Keratinocyte (primary cell): ENCODE measurements at regions not wholly inside any gene's neighbourhood (a gene's known extent, or its start where the extent isn't known, plus 50 kb on each side); places are given as distances from the start of the nearest gene placed in this dataset.
"Not testable (repeated sequence)": the region's sequence is repeated elsewhere in the genome, so short reads cannot be mapped to it uniquely, and the experiment has no call there.

Experiments used
- CTCF ChIP-seq, 3 experiments: IDR thresholded peaks in 1 of 3; conservative IDR thresholded peaks in 1 of 3; optimal IDR thresholded peaks in 1 of 3; 2 replicates in 2 of 3; 3 replicates in 1 of 3; pipeline versions ENCODE3 to v1.5.1; 2011; ENCODE audit warnings: low read length in 3 of 3, mild to moderate bottlenecking in 3 of 3, moderate library complexity in 2 of 3, control low read depth in 1 of 3, inconsistent platforms in 1 of 3; ENCODE audit not compliant: insufficient read depth in 2 of 3; ENCODE audit errors: extremely low read depth in 1 of 3
- EZH2 ChIP-seq: IDR thresholded peaks from one replicate; pipeline ENCODE4 v1.6.1; 2012; ENCODE audit warnings: inconsistent platforms, mild to moderate bottlenecking, low read length, moderate library complexity

GRCh38 chr4:3618341-3618740, 86.1 kb upstream of the LRPAP1 start:
- not testable (repeated sequence) for TF ChIP-seq CTCF (optimal IDR thresholded peaks at IDR 0.05 in 1 of 3, IDR thresholded peaks at IDR 0.05 in 1 of 3, conservative IDR thresholded peaks at IDR 0.05 in 1 of 3; ENCODE audit: extremely low read depth in 1 of 3, insufficient read depth in 2 of 3, low read length in 3 of 3); EZH2
